H1 (cell line): ENCODE measurements at regions not wholly inside any gene's neighbourhood (a gene's known extent, or its start where the extent isn't known, plus 50 kb on each side); places are given as distances from the start of the nearest gene placed in this dataset.

Source experiments
- CTCF ChIA-PET: fragments of 300-600 bp; sonication (Branson Sonifier 250); formaldehyde crosslinking; loops from one replicate; lab custom pipeline; 2021; ENCODE audit not compliant: partially characterized antibody; lab: Charles Lee
- POLR2A ChIA-PET: fragments of 300-600 bp; sonication (Branson Sonifier 250); formaldehyde crosslinking; loops from one replicate; lab custom pipeline; 2021; ENCODE audit warnings: inconsistent platforms; ENCODE audit not compliant: partially characterized antibody; lab: Charles Lee
- DNase-seq, 2 experiments: peaks; one replicate each; pipeline versions ENCODE4 v3.0.0 to v3.0.0-alpha.2; 2010 to 2022; ENCODE audit warnings: low spot score in 2 of 2, low read depth in 1 of 2, mixed read lengths in 1 of 2
- FAIRE-seq: peaks from 2 replicates; lab custom pipeline; 2011; peaks lifted over from hg19 to GRCh38; lab: Jason Lieb, UNC
- H2AFZ ChIP-seq: 2 replicates; pipeline ENCODE4 v1.8.1; 2012; ENCODE audit warnings: low read length, inconsistent platforms
- H2AK5ac ChIP-seq: 2 replicates; pipeline ENCODE4 v1.6.1; 2013; ENCODE audit warnings: low read depth, low read length
- H2BK120ac ChIP-seq: replicated peaks from 2 replicates; pipeline ENCODE3; 2013; ENCODE audit warnings: low read depth, low read length, inconsistent platforms
- H2BK12ac ChIP-seq: 2 replicates; pipeline ENCODE4 v1.6.1; 2013; ENCODE audit warnings: low read depth, low read length
- H2BK15ac ChIP-seq: 2 replicates; pipeline ENCODE4 v1.6.1; 2013; ENCODE audit warnings: low read length
- H2BK20ac ChIP-seq: 2 replicates; pipeline ENCODE4 v1.6.1; 2013; ENCODE audit warnings: low read length
- H2BK5ac ChIP-seq: 2 replicates; pipeline ENCODE4 v1.6.1; 2013; ENCODE audit warnings: low read depth, low read length
- H3K14ac ChIP-seq: 2 replicates; pipeline ENCODE4 v1.6.1; 2013; ENCODE audit warnings: inconsistent platforms; ENCODE audit not compliant: insufficient read length
- H3K18ac ChIP-seq: 2 replicates; pipeline ENCODE4 v1.6.1; 2013; ENCODE audit warnings: low read length; ENCODE audit errors: extremely low read depth
- H3K23ac ChIP-seq: 2 replicates; pipeline ENCODE4 v1.6.1; 2013; ENCODE audit warnings: inconsistent platforms; ENCODE audit not compliant: insufficient read length
- H3K23me2 ChIP-seq: 2 replicates; pipeline ENCODE4 v1.6.1; 2013; ENCODE audit warnings: low read depth, low read length
- H3K27ac ChIP-seq: 2 replicates; pipeline ENCODE4 v1.6.1; 2011; ENCODE audit warnings: low read depth, low read length, inconsistent platforms
- H3K27me3 ChIP-seq, 4 experiments: replicated peaks in 1 of 4; 1 replicate in 1 of 4; 2 replicates in 3 of 4; pipeline versions ENCODE4 v1.6.1 to v1.8.1; 2011 to 2013; ENCODE audit warnings: low read length in 3 of 4, mild to moderate bottlenecking in 3 of 4, inconsistent platforms in 2 of 4, mixed read lengths in 2 of 4, moderate library complexity in 1 of 4; ENCODE audit not compliant: control insufficient read depth in 3 of 4, insufficient read depth in 3 of 4; ENCODE audit errors: extremely low read depth in 1 of 4
- H3K36me3 ChIP-seq, 4 experiments: 2 replicates each; pipeline versions ENCODE4 v1.6.1 to v1.8.1; 2011 to 2013; ENCODE audit warnings: mild to moderate bottlenecking in 4 of 4, low read length in 3 of 4, moderate library complexity in 2 of 4, control low read depth in 1 of 4, inconsistent platforms in 1 of 4; ENCODE audit not compliant: insufficient read depth in 4 of 4, control insufficient read depth in 2 of 4
- H3K4ac ChIP-seq: replicated peaks from 2 replicates; pipeline ENCODE3; 2013; ENCODE audit warnings: low read length, low read depth, mixed read lengths, inconsistent platforms; ENCODE audit not compliant: insufficient read length
- H3K4me1 ChIP-seq, 4 experiments: replicated peaks in 1 of 4; 1 replicate in 1 of 4; 2 replicates in 3 of 4; pipeline versions ENCODE4 v1.6.1 to v1.8.1; 2011 to 2013; ENCODE audit warnings: low read length in 3 of 4, inconsistent platforms in 2 of 4, mixed read lengths in 1 of 4; ENCODE audit not compliant: insufficient read depth in 4 of 4, control insufficient read depth in 3 of 4
- H3K4me2 ChIP-seq, 2 experiments: 2 replicates each; pipeline versions ENCODE4 v1.6.1 to v1.8.1; 2011 to 2013; ENCODE audit warnings: low read depth in 2 of 2, low read length in 2 of 2, control low read depth in 1 of 2, inconsistent platforms in 1 of 2, mild to moderate bottlenecking in 1 of 2; ENCODE audit not compliant: insufficient read depth in 1 of 2
- H3K4me3 ChIP-seq, 4 experiments: fragments of 200-600, 300-600 bp in 1 of 4; sonication (generic), shearing (Covaris generic), sonication (Bioruptor Twin) in 1 of 4; 2 replicates each; pipeline versions ENCODE4 v1.5.1 to v1.8.1; 2011 to 2016; ENCODE audit warnings: low read length in 4 of 4, low read depth in 3 of 4, control low read depth in 2 of 4, inconsistent platforms in 2 of 4, mild to moderate bottlenecking in 2 of 4, mixed read lengths in 1 of 4, moderate library complexity in 1 of 4; ENCODE audit not compliant: insufficient read depth in 2 of 4; ENCODE audit errors: extremely low read depth in 1 of 4
- H3K56ac ChIP-seq: replicated peaks from 2 replicates; pipeline ENCODE3; 2013; ENCODE audit warnings: low read depth, mild to moderate bottlenecking, mixed read lengths, low read length, inconsistent platforms; ENCODE audit not compliant: insufficient read length
- H3K79me1 ChIP-seq: 2 replicates; pipeline ENCODE4 v1.6.1; 2013; ENCODE audit warnings: low read depth, low read length, control low read depth
- H3K79me2 ChIP-seq, 2 experiments: 2 replicates each; pipeline versions ENCODE4 v1.6.1 to v1.8.1; 2012 to 2013; ENCODE audit warnings: low read length in 2 of 2, mild to moderate bottlenecking in 2 of 2, inconsistent platforms in 1 of 2; ENCODE audit not compliant: insufficient read depth in 2 of 2, control insufficient read depth in 1 of 2
- H3K9ac ChIP-seq, 4 experiments: replicated peaks in 1 of 4; 1 replicate in 1 of 4; 2 replicates in 3 of 4; pipeline versions ENCODE4 v1.6.1 to v1.8.1; 2011 to 2013; ENCODE audit warnings: low read depth in 3 of 4, low read length in 3 of 4, control low read depth in 2 of 4, mild to moderate bottlenecking in 2 of 4, moderate library complexity in 2 of 4, inconsistent platforms in 1 of 4; ENCODE audit errors: extremely low read depth in 1 of 4
- H3K9me3 ChIP-seq, 2 experiments: 2 replicates each; pipeline versions ENCODE4 v1.6.1 to v1.8.1; 2012 to 2013; ENCODE audit warnings: mild to moderate bottlenecking in 2 of 2, moderate library complexity in 2 of 2, control low read depth in 1 of 2, inconsistent platforms in 1 of 2, low read depth in 1 of 2, low read length in 1 of 2, mixed read lengths in 1 of 2; ENCODE audit not compliant: insufficient read depth in 2 of 2
- H4K20me1 ChIP-seq, 2 experiments: replicated peaks in 1 of 2; 2 replicates each; pipeline versions ENCODE3 to v1.8.1; 2011 to 2013; ENCODE audit warnings: inconsistent platforms in 2 of 2, low read length in 2 of 2, mild to moderate bottlenecking in 1 of 2; ENCODE audit not compliant: insufficient read depth in 2 of 2, control insufficient read depth in 1 of 2
- H4K5ac ChIP-seq: 2 replicates; pipeline ENCODE4 v1.6.1; 2013; ENCODE audit warnings: low read length, low read depth, mixed read lengths, inconsistent platforms; ENCODE audit not compliant: insufficient read length
- H4K8ac ChIP-seq: 2 replicates; pipeline ENCODE4 v1.8.0; 2013; ENCODE audit warnings: mild to moderate bottlenecking, moderate library complexity, low read length, inconsistent platforms; ENCODE audit not compliant: insufficient read depth; ENCODE audit errors: extremely low read depth
- H4K91ac ChIP-seq: replicated peaks from 2 replicates; pipeline ENCODE3; 2013; ENCODE audit warnings: low read length, mixed read lengths, inconsistent platforms; ENCODE audit not compliant: insufficient read length
- ASH2L ChIP-seq: fragments of 200-600, 300-600 bp; sonication (generic); IDR thresholded peaks from one replicate; pipeline ENCODE4 v1.7.1; 2017; ENCODE audit warnings: low read length
- CBX5 ChIP-seq: fragments of 300-800, 300-1000 bp; sonication (generic); IDR thresholded peaks from 2 replicates; pipeline ENCODE4 v1.7.1; 2016; ENCODE audit warnings: antibody characterized with exemption, low read length, low read depth
- NRF1 ChIP-seq: IDR thresholded peaks from 2 replicates; pipeline ENCODE4 v1.6.1; 2011; ENCODE audit warnings: mild to moderate bottlenecking, low read depth, low read length, improper control_type of control experiment
- SIRT6 ChIP-seq: IDR thresholded peaks from one replicate; pipeline ENCODE4 v1.7.1; 2012; ENCODE audit warnings: low read length, inconsistent platforms
- TBP ChIP-seq: IDR thresholded peaks from 2 replicates; pipeline ENCODE4 v1.6.1; 2011; ENCODE audit warnings: low read depth, low read length, improper control_type of control experiment
- WGBS, 2 experiments: shearing (Covaris generic) in 1 of 2; methylation state at CpG; one replicate each; pipeline versions ENCODE4 v1.1.6 to v1.1.7; 2013 to 2015; ENCODE audit warnings: low lambda C conversion rate in 2 of 2, mixed read lengths in 2 of 2, inconsistent platforms in 1 of 2, low coverage in 1 of 2, missing lambda C conversion rate in 1 of 2; ENCODE audit not compliant: insufficient replicate concordance in 2 of 2, insufficient coverage in 1 of 2, insufficient read length in 1 of 2; ENCODE audit errors: extremely low coverage in 1 of 2, missing lambda C conversion rate in 1 of 2; 5-methylcytosine and 5-hydroxymethylcytosine counted together
- TF ChIP-seq, protein P1 (sequence below): IDR thresholded peaks from 2 replicates; pipeline ENCODE4 v1.6.1; 2011; ENCODE audit warnings: low read length, improper control_type of control experiment
- TF ChIP-seq, protein P2 (sequence below): IDR thresholded peaks from 2 replicates; pipeline ENCODE4 v1.6.1; 2012; ENCODE audit warnings: inconsistent platforms

DNA sequence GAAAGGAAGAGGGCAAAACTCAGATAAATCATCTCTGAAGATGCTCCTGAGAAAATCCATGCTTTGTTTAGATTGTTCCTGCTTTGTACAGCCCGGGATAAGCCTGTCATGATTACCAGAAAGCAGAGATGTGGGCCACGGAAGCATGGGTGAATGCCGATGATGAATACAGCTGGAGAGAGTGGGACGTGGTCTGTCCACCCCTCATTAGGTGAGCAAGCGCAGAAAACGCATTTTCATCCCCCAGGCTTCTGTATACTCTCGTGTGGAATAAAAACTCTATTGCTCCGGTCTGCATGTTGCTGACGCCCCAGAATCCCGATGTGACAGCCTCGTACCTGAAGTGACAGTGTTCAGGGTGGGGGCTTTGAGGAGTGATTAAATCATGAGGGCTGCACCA, 52.0 kb upstream of the SALL3 start:
- Histone ChIP-seq H4K8ac (no peak overlapping the region), H3K18ac (no peak overlapping the region), H3K79me2 (no peaks in the 10 kb centered on the region), H2BK5ac (no peak overlapping the region), H2BK120ac (no peak overlapping the region), H4K20me1 (no peaks in the 10 kb centered on the region), H2BK15ac (no peak overlapping the region), H3K9me3 (no peaks in the 10 kb centered on the region; a peak in 1 of 4 replicates), H4K5ac (no peak overlapping the region), H3K4ac (no peak overlapping the region), H2AK5ac (no peak overlapping the region), H3K79me1 (no peaks in the 10 kb centered on the region), H3K56ac (no peak overlapping the region), H3K4me2 (no peak overlapping the region), H3K27me3 (no peaks in the 10 kb centered on the region), H3K36me3 (no peaks in the 10 kb centered on the region), H4K91ac (no peak overlapping the region), H2BK12ac (no peak overlapping the region), H3K23me2 (no peaks in the 10 kb centered on the region), H3K23ac (no peak overlapping the region), H3K14ac (no peak overlapping the region), H3K4me3 (no peak overlapping the region), H2AFZ (no peak overlapping the region), H3K9ac (no peak overlapping the region), H2BK20ac (no peak overlapping the region), H3K27ac (no peak overlapping the region), H3K4me1 (no peaks in the 10 kb centered on the region)
- CTCF ChIA-PET: no interaction called here
- FAIRE-seq (no peak), DNase-seq (no peak)
- POLR2A ChIA-PET: no interaction called here
- WGBS, 2 experiments: 93% methylated on average over 11 of the region's 11 CpGs; no CpG with 5 or more reads in 1 of the 2 experiments
- TF ChIP-seq, protein P1, sequence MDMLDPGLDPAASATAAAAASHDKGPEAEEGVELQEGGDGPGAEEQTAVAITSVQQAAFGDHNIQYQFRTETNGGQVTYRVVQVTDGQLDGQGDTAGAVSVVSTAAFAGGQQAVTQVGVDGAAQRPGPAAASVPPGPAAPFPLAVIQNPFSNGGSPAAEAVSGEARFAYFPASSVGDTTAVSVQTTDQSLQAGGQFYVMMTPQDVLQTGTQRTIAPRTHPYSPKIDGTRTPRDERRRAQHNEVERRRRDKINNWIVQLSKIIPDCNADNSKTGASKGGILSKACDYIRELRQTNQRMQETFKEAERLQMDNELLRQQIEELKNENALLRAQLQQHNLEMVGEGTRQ: no peak
- TF ChIP-seq, protein P2, sequence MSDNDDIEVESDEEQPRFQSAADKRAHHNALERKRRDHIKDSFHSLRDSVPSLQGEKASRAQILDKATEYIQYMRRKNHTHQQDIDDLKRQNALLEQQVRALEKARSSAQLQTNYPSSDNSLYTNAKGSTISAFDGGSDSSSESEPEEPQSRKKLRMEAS: no peak
- TF ChIP-seq SIRT6: no peak
- no peak for TF ChIP-seq CBX5
- no peak for TF ChIP-seq NRF1
- no peak for TF ChIP-seq ASH2L
- TF ChIP-seq TBP: no peak
